ENCODE measurements at regions not wholly inside any gene's neighbourhood (a gene's known extent, or its start where the extent isn't known, plus 50 kb on each side); places are given as distances from the start of the nearest gene placed in this dataset.

DNA sequence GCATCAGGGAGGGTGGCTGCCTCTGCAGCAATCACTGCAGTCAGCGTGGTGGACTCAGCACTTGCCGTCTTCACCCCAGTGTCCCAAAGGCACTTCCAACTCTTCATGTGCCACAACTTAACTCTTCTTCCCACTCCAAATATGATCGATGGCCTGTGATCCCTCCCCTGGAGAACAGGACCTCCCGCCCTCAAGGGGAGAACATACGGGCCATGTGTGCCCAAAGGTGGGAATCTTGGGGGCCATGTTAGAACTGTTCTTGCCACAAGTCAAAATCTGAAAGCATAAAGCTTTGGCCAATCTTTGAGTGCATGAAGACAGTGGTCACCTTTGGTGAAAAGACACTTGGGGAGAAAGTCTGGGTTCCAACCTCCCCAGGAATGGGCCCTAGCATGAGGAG lies 368.5 kb upstream of the MGMT start:
- no peak for DNase-seq

DNA sequence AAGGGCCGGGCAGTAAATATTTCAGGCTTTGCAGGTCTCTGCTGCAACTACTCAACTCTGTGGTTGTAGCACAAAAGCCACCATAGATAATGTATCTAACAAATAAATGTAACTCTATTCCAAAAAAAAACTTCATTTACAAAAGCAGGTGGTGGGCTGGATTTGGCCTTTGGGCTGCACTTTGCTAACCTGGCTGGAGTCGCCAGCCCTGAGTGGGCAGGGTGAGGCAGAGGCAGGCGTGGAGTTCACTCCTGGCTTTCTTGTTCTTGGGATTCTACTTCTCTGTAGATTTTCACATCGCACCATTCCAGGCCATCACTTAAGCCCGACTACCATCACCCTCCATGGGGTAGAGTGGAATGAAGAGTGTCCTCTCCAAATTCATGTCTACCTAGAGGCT lies 367.6 kb upstream of the MGMT start:
- DNase-seq: no peak

DNA sequence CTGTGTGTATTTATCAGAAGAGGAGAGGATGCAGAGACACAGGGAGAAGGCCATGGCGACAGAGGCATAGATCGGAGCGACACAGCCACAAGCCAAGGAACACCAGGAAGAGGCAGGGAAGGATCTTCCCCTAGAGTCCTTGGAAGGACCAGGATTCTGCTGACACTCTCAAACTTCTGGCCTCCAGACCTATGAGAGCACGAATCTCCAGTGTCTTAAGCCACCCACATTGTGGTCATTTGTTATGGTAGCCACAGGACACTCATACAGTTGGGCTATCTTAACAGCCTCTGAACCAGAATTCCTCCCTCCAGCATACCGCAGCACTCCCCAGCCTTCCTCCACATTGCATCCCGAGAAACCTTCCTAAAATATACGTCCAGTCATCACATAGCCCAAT lies 367.0 kb upstream of the MGMT start:
- DNase-seq: no peak

DNA sequence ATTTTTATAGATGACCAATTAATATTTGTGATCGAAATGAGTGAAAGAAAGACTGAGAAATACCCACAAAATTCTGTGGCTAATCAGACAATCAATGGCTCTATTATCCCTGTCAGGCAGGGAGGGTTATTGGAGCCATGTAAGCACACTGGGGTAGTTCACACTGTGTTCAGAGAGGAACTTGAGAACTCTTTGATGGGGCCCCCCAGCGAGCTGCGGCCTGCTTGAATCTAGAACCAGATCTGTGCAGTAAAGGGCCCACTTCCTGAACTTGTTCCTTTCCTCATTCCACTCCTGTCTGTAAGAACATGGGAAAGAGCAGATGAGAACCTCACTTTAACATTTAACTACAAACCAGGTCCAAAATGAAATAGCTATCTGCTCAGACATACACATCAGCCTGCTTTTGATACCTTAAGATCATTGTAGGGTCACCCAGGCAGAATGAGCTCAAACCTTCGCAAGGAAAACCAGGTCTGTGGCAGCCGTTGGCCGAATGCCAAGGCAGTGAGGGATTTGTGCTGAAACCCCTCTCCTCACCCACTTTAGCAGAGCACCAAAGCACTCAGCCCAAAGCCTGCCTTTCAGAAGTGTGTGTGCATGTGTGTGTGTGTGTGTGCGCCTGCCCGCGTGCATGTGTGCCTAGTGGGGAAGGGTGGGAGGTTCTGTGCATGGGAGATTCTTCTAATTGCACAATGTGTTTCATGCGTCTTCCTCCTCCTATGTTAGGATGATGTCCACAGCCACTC lies 365.6 kb upstream of the MGMT start:
- no peak for DNase-seq

DNA sequence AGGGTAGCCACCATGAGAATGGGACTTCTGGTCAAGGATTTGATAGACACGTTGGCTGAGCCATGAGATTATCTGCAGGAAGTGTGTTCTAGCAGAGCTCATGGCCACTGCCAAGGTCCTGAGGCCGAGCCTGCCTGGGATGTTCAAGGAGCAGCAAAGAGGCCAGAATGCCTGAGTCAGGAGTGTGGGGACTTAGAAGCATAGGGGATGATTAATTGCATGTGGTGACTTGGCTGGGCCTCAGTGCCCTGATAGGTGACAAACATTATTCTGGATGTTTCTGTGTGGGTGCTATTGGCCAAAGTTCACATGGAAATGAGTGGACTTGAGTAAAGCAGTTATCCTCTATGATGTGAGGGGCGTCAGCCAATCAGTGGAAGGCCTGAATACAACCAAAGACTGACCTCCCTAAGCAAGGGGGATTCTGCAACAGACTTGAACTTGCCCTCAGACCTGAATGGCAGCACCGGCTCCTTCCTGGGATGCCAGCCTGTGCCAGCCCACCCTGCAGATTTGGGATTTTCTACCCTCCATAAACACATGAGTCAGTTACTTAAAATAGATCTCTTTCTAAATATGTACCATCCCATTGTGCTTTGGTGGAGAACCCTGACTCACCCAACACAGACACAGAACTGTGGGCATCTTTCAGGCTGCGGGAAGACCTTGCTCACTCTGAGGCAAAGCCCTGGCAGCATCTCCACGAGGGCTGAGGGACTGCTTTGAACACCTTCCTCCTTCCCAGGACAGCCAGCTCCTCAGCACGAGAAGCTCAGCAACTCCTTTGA lies 363.9 kb upstream of the MGMT start:
- peak; percentile 20 for DNase-seq

DNA sequence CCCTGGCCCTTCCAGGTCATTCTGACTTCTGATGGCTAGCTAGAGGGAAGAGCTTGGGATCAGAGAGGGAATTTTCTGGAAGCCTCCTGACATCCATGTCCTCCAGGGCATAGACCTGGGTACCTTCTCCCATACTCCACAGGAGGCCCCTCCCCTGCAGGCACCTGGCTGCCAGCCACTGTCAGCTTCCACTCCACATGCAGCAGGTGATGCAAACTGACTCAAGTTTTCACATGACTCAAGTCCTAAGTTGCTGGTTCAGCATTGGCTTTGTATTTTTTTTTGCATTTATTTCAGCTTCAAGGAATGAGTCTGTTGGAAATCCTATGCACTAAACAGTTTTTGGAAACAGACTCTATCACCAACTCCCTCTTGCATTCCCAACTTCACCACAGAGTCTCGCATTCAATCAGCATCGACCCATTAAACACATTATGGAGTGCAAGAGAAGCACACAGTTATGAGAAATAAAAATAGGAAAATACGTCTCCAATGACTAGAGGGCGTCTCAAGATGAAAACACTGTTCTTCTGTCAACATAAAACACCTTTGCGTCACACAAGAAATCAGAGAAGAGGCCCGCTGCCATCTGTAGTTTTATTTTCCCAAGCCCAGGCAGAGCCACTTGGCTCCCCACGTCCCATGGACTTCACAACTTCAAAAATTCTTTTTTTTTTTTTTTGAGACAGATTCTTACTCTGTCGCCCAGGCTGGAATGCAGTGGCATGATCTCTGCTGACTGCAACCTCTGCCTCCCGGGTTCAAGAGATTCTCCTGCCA lies 362.6 kb upstream of the MGMT start:
- DNase-seq: no peak

DNA sequence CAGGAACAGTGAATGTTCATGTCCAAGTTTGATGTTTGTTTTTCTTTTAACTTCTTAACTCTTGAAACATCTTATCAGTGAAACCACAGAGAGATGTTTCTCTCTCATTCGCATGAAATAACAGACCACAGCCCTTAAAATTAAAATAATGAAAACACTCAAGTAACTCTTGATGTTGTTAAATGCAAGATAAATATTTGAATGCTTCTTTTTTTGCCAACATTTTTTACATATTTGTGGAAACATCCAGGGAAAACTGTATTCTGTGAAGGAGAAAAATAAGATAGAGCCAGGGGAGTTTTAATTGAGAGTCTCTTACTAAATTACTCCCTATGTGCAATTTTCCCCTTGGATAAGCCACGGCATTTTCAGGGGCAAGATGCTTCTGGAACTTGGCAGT lies 361.8 kb upstream of the MGMT start:
- no peak for DNase-seq

DNA sequence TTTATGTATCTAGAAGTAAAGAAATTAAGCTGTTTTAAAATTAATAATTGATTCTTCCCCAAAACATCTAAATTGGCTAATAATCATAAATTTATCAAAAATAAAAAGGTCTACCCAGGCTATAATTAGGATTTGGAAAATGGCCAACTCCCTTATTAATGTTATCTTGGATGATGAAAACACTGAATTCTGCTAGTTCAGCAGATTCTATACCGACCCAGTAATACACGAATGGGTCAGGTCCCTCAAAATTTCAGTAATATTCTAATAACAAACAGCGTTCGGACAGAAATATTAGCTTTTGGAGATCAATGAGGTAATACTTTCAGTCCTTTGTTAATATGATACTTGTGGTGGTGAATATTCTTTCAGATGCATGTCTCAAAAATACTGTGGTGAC lies 360.7 kb upstream of the MGMT start:
- no peak for DNase-seq

DNA sequence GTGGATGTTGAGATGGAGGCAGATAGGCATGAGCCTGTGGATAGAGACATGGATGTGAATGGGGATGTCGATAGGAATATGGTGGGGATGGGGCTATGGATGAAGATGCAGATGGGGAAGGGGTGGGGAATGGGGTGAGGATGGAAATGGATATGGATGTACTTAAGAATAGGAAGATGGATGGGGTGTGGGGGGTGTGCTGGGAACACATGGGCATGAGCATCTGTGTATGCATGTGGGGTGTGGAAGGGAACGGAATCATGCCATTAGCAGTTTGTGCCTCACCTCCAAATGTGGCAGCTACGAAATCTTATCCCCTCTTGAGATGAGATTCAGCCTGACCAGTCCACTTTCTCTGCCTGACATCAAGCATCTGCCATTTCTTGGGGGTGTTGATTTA lies 359.5 kb upstream of the MGMT start:
- no peak for DNase-seq

DNA sequence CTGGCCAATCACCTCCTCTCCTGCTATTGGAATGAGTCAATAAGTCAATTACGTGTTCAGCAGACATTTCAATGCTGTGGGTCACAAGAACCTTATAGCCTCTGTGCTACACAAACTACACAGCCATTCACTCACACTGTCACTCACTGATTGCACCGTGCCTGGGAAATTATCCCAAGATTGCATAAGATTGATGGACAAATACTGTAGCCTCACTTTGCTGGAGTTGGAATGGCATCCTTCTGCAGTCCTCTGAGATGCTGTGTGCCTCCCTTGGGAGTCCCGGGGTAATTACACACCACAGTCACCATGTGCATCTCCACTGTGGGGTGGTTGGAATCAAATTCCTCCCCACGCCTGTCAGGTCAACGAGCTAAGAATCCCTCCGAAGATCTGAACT lies 358.7 kb upstream of the MGMT start:
- no peak for DNase-seq

DNA sequence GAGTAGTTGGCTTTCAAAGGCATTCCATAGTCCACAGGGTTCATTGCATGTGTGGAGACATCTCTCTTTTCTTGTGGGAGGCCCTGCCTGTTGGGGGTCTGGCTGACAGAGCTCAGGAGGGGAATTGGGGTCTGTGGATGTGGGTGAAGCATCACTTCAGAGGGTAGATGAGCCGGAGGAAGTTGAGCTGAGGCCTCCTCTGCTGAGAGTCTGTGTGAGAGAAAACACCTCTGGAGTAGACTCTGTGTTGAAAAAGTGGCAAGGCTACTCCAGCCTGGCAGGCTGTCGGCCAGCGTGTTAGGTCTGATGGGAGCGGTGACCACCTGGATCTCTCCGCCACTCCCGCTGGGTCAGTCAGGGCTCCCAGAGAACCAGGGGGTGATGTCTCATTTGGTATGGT lies 358.0 kb upstream of the MGMT start:
- no peak for DNase-seq

DNA sequence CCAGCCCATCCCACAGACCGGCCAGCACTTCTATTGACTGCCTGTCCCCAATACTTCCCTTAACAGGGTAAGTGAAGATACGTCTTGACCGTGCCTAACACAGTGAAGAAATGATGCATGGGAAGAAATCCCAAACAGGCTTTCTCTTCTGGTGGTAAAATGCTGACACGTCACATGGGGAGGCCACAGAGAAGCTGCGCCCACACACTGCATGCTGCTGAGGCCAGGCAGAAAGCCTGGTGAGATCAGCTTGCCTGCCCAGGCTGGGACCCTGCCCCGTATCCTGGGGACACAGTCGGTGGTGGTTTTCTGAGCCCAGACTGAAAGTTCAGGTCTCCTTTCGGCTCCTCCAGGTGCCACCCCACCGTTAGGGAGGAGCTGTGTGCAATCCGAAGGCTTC lies 356.3 kb upstream of the MGMT start:
- DNase-seq: no peak

DNA sequence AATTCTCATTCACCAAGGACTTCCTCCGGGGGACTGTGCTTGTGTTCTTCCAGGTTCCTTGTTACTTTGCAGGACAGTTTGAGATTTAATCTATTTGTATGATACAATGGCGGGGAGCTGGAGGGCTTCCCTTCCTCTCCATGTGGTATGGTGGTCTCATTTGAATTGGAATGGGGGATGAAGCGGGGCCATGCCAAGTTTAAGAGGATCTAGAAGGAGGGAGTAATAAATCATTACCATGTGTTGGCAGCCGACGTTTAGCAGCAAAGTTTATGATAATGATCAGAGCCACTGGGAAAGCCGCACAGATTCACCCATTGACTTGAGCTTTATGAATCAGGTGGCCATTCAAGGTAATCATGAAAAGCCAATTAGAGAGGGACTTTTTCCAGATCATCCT lies 355.1 kb upstream of the MGMT start:
- DNase-seq: no peak

DNA sequence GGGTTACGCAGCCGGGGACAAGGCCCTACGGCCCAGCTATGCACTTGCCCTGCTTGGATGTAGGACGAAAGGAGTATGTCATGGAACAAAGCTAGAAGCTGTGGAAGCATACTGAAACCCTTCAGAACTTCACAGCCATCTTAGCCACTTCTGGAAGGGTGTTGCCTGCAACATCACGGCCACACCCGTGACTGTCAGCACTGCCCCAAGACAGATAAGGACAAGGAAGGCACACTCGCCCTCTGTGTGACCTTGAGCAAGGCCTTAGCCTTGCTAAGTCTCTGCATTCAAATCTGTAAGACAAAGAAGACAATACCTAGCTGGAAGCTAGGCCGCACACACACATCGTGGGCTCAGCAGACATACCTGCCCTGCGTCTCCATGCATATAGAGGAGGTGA lies 352.5 kb upstream of the MGMT start:
- DNase-seq: no peak

DNA sequence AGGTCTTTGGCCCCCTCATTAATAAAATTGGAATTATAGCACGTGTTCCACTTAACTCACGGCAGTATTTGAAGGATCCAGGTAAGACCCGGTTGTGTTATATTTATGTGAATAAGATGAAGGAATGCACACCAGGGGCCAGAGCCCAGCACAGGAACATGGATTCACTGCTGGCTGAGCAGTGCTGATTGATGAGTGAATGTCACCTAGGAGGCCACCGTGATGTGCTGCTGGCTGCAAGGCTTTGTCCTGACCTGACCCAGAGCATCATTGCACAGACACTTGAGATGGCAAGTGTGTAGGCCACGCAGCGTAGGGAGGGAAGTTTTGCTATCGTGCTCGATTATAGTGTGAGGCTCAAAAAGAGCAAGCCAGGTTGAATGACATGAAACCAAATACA lies 350.7 kb upstream of the MGMT start:
- DNase-seq: no peak

DNA sequence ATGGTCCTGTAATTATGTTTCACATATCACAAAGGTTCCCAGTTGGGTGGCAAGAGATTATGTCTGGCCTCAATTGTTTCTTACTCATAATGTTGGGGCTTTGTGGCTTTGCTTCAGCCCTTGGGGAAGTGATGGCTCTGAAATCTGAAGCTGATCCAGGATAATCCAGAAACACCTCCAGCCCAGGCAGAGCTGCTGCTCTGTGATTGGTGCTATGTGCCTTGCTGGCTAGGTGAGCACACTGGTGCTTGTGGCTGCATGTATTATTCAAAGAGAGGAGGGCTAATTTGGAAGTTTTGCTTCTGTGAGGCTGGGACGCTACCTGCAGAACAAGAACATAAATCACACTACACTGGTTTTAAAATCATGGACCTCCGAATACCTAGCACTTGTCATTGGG lies 346.6 kb upstream of the MGMT start:
- DNase-seq: no peak

DNA sequence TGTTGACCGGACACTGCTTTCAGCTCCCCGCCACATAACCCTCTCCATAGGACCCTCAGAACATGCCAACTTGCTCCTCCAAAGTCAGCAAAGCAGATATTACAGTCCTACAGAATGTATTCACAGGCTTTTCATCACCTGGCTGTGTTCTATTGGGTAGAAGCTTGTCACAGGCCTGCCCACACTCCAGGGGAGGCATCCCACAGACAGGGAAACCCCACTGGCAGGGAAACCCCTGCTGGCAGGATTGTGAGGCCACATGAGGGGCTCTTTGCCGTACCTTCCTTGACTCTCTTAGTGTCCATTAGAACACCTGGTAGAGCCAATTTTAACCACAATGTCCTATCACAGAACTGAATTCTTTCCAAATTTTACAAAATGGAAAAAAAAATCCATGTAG lies 344.2 kb upstream of the MGMT start:
- DNase-seq: no peak

DNA sequence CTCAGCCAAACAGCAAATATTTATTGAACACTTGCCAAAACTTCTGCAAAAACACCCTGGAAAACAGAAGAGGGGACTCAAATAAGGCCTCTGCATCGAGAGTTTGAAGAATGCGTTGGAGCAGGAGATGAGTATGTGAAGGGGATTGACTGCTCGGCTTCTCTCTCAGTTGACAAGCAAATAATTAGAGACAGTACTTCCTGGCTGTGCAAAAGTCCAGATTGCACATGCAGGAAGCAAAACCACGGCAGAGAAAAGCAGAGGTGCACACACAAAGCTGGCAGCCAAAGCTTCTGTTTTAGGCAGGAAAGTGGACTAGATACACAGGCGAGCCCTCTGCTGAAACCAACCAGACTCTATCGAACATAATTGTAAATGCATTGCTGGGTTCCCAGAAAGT lies 343.6 kb upstream of the MGMT start:
- no peak for DNase-seq

DNA sequence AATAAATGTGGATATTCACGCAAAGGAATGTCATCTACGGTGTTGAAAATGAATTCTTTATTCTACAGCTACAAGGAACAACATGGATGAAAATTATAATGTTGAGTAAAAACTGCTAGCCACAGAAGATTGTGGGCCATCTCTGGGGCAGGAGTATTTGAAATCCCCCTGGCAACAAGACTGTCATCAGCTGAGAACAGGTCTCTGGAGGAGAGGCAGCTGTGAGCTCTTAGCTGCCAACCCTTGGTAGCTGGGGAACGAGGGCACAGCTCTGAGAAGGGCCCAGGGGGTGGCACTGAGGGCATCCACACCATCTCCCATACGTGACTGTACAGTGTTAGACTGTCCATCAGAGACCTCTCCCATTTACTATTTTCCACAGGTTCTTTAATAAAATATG lies 340.1 kb upstream of the MGMT start:
- no peak for DNase-seq

DNA sequence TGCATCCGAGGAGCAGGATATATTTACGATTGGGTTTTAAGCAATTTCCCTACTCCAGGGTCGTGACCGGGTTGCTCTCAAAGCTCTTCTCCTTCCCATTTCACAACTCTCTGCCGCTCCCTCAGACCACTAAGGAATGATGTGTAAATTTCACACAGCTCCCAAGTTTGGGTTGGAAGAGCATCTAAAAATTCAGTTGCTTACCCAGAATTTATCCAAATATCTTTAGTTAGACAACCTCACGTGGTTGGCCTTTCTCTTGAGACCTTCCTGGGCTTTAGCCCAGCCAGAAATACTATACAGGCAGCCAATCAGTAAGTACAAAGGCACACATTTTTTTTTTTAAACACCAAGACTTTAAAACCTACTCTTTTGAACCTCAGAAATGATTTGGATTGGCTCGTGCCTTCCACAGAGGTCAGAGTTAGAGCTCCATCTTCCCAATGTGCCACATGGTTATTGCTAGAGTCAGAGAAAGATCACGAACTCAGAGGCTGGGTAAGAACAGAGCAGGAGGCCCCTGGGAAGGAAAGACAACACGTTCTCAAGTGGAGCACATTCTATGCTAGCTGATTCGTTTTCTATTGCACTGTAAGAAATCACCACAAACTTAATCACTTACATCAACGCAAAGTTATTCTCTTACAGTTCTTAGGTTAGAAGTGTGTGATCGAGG lies 335.4 kb upstream of the MGMT start:
- DNase-seq: no peak

DNA sequence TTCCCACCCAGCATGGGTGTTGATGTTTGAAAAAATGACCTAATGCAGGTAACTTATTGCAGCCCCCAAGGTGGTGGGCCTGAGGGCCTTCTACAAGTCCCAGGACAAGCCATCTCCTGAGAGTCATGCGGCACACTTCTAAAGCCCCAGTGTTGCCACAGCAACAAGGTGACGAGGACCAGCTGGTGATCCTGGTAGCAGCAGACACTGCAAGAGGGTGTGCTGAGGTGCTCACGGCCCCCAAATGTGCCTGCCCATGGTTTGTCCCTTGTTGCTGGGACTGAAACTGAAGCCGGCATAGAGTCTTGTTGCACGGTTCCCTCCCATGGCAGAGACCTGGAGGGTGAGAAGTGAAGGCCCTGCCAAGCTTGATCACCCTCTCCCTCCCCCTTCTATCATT lies 333.2 kb upstream of the MGMT start:
- no peak for DNase-seq

DNA sequence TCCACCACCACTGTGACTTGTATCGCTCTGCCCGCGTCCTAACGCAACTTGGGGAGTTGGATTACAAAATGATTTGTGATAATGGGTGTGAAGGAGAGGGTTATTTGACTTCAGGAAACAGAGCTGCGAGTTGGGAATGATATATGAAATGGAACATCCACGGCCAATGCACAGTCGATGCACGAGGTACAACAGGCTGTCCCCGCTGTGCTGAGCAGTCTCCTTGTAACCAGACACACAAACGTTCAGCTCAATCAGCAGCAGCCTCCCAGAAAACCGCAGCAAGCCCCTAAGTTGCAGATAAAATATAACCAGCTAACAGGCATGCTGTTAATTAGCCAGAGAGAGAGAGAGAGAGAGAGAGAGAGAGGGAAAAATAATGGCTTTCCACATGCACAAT lies 332.7 kb upstream of the MGMT start:
- no peak for DNase-seq

DNA sequence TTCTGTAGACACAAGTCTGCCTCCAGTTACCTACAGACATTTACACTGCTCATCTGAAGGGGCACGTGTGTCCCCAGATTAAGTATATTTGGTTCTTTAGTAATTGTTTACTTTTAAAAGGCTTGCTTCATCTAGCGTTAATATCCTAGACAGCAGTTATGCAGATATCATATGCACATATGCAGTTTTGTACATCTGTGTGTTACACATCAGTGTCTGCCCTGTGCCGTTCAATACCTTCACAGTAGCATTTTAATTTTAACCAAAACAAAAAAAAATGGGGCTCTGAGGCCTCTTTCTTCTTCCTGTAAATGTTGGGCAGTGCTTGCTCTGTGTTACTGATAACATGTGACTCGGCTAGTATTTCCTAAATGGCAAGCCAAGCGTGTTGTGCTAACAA lies 331.4 kb upstream of the MGMT start:
- no peak for DNase-seq
